Gastroesophageal sphincter (tissue), 3 donors: ENCODE measurements at regions not wholly inside any gene's neighbourhood (a gene's known extent, or its start where the extent isn't known, plus 50 kb on each side); places are given as distances from the start of the nearest gene placed in this dataset.

Experiments used
- CTCF ChIP-seq, 4 experiments: fragments of 200-600 bp in 2 of 4; fragments of 450-650 bp in 2 of 4; sonication (generic) in 1 of 4; IDR thresholded peaks; one replicate each; pipeline ENCODE4 v1.5.1; 2017 to 2019; ENCODE audit warnings: antibody characterized with exemption in 4 of 4, mild to moderate bottlenecking in 2 of 4, moderate library complexity in 2 of 4
- POLR2A ChIP-seq, 2 donors: fragments of 450-650 bp; IDR thresholded peaks; one replicate each; pipeline ENCODE4 v1.6.1; 2017; ENCODE audit warnings: antibody characterized with exemption in 2 of 2, mild to moderate bottlenecking in 2 of 2, moderate library complexity in 1 of 2
- POLR2AphosphoS5 ChIP-seq: sonication (generic); formaldehyde crosslinking; IDR thresholded peaks from one replicate; pipeline ENCODE4 v1.6.1; 2017; ENCODE audit warnings: antibody characterized with exemption

- TF ChIP-seq CTCF (IDR thresholded peaks at IDR 0.05) (no peak), POLR2AphosphoS5 (no peak), POLR2A (IDR thresholded peaks at IDR 0.05) (no peak)
Observed at GRCh38 chr16:62967163-62967562, 930.9 kb upstream of the CDH8 start.
